ENCODE measurements at regions not wholly inside any gene's neighbourhood (a gene's known extent, or its start where the extent isn't known, plus 50 kb on each side); places are given as distances from the start of the nearest gene placed in this dataset.
"Not testable (repeated sequence)": the region's sequence is repeated elsewhere in the genome, so short reads cannot be mapped to it uniquely, and the experiment has no call there.

GRCh38 chr5:100706776-100707175 is 171.6 kb downstream of the FAM174A start:
- no TSS peak for BruUV-seq (replicated peaks)
- Histone ChIP-seq H3K27ac (ENCODE audit: low read depth, low read length, poor library complexity, severe bottlenecking) (no peak overlapping the region), H2AFZ (ENCODE audit: low read length) (no peak overlapping the region), H4K20me1 (ENCODE audit: insufficient read depth, low read length) (no peaks in the 10 kb centered on the region), H3K36me3 (ENCODE audit: insufficient read depth, low read length) (no peaks in the 10 kb centered on the region), H3K4me1 (ENCODE audit: insufficient read depth, low read length, poor library complexity, severe bottlenecking) (no peaks in the 10 kb centered on the region), H3K9me2 (ENCODE audit: insufficient read depth, low read length) (no peaks in the 10 kb centered on the region), H3K4me3 (ENCODE audit: low read depth, low read length, poor library complexity, severe bottlenecking) (no peak overlapping the region), H3K79me2 (ENCODE audit: insufficient read depth, low read depth, low read length) (no peaks in the 10 kb centered on the region), H3K4me2 (ENCODE audit: low read length) (no peak overlapping the region), H3K9me3 (ENCODE audit: low read length) (no peaks in the 10 kb centered on the region)
- POLR2A ChIA-PET, result no interaction called here
- peak; percentile 23 for DNase-seq (ENCODE audit: low spot score)
- CTCF ChIA-PET (ENCODE audit: unreplicated experiment), result no interaction called here
- intact Hi-C loops (cut with micrococcal nuclease; ENCODE audit: unreplicated experiment), result no loop called here
- TF ChIP-seq CTCF (conservative IDR thresholded peaks at IDR 0.05; ENCODE audit: low read length) (peak; percentile 62), EZH2phosphoT487 (IDR thresholded peaks at IDR 0.05; ENCODE audit: borderline replicate concordance, low read depth, low read length) (no peak)

GRCh38 chr5:100708645-100709171 is 173.5 kb downstream of the FAM174A start:
- H3K9me2 ChIP-seq (ENCODE audit: insufficient read depth, low read length), result no peaks in the 10 kb centered on the region
- no peak overlapping the region for H3K4me3 ChIP-seq (ENCODE audit: low read depth, low read length, poor library complexity, severe bottlenecking)
- no peak overlapping the region for H2AFZ ChIP-seq (ENCODE audit: low read length)
- H4K20me1 ChIP-seq (ENCODE audit: insufficient read depth, low read length), result no peaks in the 10 kb centered on the region
- no peaks in the 10 kb centered on the region for H3K9me3 ChIP-seq (ENCODE audit: low read length)
- intact Hi-C loops (cut with micrococcal nuclease; ENCODE audit: unreplicated experiment), result no loop called here
- DNase-seq (ENCODE audit: low spot score), result no peak
- ChIA-PET POLR2A (interaction anchor here (0.7 kb wide), 1 partner anchor 189 kb away, joined by 3 read pairs; no protein-coding TSS in a partner anchor), CTCF (ENCODE audit: unreplicated experiment) (no interaction called here)
- no peak overlapping the region for H3K4me2 ChIP-seq (ENCODE audit: low read length)
- no peaks in the 10 kb centered on the region for H3K79me2 ChIP-seq (ENCODE audit: insufficient read depth, low read depth, low read length)
- H3K27ac ChIP-seq (ENCODE audit: low read depth, low read length, poor library complexity, severe bottlenecking), result no peak overlapping the region
- TF ChIP-seq CTCF (conservative IDR thresholded peaks at IDR 0.05; ENCODE audit: low read length) (no peak), EZH2phosphoT487 (IDR thresholded peaks at IDR 0.05; ENCODE audit: borderline replicate concordance, low read depth, low read length) (no peak)
- no peaks in the 10 kb centered on the region for H3K36me3 ChIP-seq (ENCODE audit: insufficient read depth, low read length)
- no peaks in the 10 kb centered on the region for H3K4me1 ChIP-seq (ENCODE audit: insufficient read depth, low read length, poor library complexity, severe bottlenecking)
- no TSS peak for BruUV-seq (replicated peaks)

GRCh38 chr5:100709771-100710170 is 174.6 kb downstream of the FAM174A start:
- Histone ChIP-seq H3K4me1 (ENCODE audit: insufficient read depth, low read length, poor library complexity, severe bottlenecking) (no peaks in the 10 kb centered on the region), H3K9me3 (ENCODE audit: low read length) (no peaks in the 10 kb centered on the region), H3K36me3 (ENCODE audit: insufficient read depth, low read length) (no peaks in the 10 kb centered on the region), H3K79me2 (ENCODE audit: insufficient read depth, low read depth, low read length) (no peaks in the 10 kb centered on the region), H3K4me3 (ENCODE audit: low read depth, low read length, poor library complexity, severe bottlenecking) (no peak overlapping the region), H3K9me2 (ENCODE audit: insufficient read depth, low read length) (no peaks in the 10 kb centered on the region), H4K20me1 (ENCODE audit: insufficient read depth, low read length) (no peaks in the 10 kb centered on the region), H3K4me2 (ENCODE audit: low read length) (no peak overlapping the region), H2AFZ (ENCODE audit: low read length) (no peak overlapping the region), H3K27ac (ENCODE audit: low read depth, low read length, poor library complexity, severe bottlenecking) (no peak overlapping the region)
- ChIA-PET CTCF (ENCODE audit: unreplicated experiment) (no interaction called here), POLR2A (interaction anchor here (0.6 to 0.7 kb wide), 3 partner anchors 11 to 113 kb away, joined by 3 to 4 read pairs (median 3); no protein-coding TSS in a partner anchor)
- BruUV-seq (replicated peaks), result no TSS peak
- intact Hi-C loops (cut with micrococcal nuclease; ENCODE audit: unreplicated experiment), result no loop called here
- TF ChIP-seq EZH2phosphoT487 (IDR thresholded peaks at IDR 0.05; ENCODE audit: borderline replicate concordance, low read depth, low read length) (no peak), CTCF (conservative IDR thresholded peaks at IDR 0.05; ENCODE audit: low read length) (no peak)
- DNase-seq (ENCODE audit: low spot score), result no peak

GRCh38 chr5:100714780-100715179 is 179.6 kb downstream of the FAM174A start:
- H4K20me1 ChIP-seq (ENCODE audit: insufficient read depth, low read length); DNase-seq (ENCODE audit: low spot score); H3K27ac ChIP-seq (ENCODE audit: low read depth, low read length, poor library complexity, severe bottlenecking); H2AFZ ChIP-seq (ENCODE audit: low read length); H3K4me1 ChIP-seq (ENCODE audit: insufficient read depth, low read length, poor library complexity, severe bottlenecking); H3K9me3 ChIP-seq (ENCODE audit: low read length); H3K4me3 ChIP-seq (ENCODE audit: low read depth, low read length, poor library complexity, severe bottlenecking); H3K9me2 ChIP-seq (ENCODE audit: insufficient read depth, low read length); intact Hi-C loops (cut with micrococcal nuclease; ENCODE audit: unreplicated experiment); CTCF ChIA-PET (ENCODE audit: unreplicated experiment); H3K36me3 ChIP-seq (ENCODE audit: insufficient read depth, low read length); H3K79me2 ChIP-seq (ENCODE audit: insufficient read depth, low read depth, low read length); H3K4me2 ChIP-seq (ENCODE audit: low read length); BruUV-seq (replicated peaks): not testable (repeated sequence)
- POLR2A ChIA-PET, result interaction anchor here (0.9 to 1.1 kb wide), 3 partner anchors 20 to 189 kb away, joined by 3 to 4 read pairs (median 4); partner anchors contain the start of gene ST8SIA4

Data from OCI-LY7 (cell line).